ENCODE measurements at regions not wholly inside any gene's neighbourhood (a gene's known extent, or its start where the extent isn't known, plus 50 kb on each side); places are given as distances from the start of the nearest gene placed in this dataset.

DNA sequence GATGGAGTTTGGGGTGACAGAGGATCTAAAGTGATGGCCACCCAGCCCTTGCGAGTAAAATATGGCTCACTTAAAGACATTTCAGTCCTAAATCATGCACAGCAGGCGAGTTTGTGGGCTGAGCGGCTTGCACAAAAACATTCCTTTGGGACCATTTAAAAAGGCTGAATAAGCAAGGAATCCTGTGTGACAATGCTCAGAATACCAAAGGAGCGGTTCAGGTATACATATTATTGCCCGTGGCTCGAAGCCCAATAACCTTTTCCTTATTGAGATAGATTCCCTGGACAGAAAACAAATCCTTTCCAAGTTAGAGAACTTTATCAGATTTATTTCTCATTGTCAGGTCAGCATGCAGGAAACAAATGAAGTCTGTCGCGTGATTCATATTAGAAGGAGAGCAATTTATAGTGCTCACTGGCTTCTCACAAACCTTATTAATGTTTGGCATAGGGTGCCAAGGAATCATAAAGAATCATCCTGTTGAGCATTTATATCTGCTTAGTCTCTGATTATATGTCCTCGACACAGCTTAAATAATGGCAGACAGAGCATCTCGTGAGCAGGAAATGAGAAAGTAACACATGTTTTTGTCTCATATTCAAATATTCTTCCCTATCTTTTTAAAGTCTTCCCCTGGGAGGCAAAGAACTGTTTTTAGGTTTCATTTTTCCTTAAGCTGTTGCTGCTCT, 121.3 kb downstream of the TRMT11 start:
- Histone ChIP-seq H3K9me2 (ENCODE audit: low read depth, low read length) (no peaks in the 10 kb centered on the region), H3K36me3 (ENCODE audit: insufficient read depth, low read length) (no peaks in the 10 kb centered on the region), H3K4me2 (ENCODE audit: low read length) (no peak overlapping the region), H3K9ac (ENCODE audit: low read length) (no peak overlapping the region), H3K4me3 (ENCODE audit: low read depth, low read length, poor library complexity, severe bottlenecking) (no peak overlapping the region), H3F3A (ENCODE audit: insufficient read depth, low read length) (no peaks in the 10 kb centered on the region), H3K27ac (ENCODE audit: low read depth, low read length, poor library complexity, severe bottlenecking) (no peak overlapping the region), H3K4me1 (ENCODE audit: insufficient read depth, low read length, severe bottlenecking) (no peaks in the 10 kb centered on the region), H3K27me3 (ENCODE audit: insufficient read depth, low read length) (no peaks in the 10 kb centered on the region), H2AFZ (ENCODE audit: low read length) (no peak overlapping the region), H3K79me2 (ENCODE audit: insufficient read depth, low read length) (no peaks in the 10 kb centered on the region), H4K20me1 (ENCODE audit: insufficient read depth, low read length) (no peaks in the 10 kb centered on the region), H3K9me3 (ENCODE audit: low read length) (no peaks in the 10 kb centered on the region)
- no peak for TF ChIP-seq EZH2 (IDR thresholded peaks at IDR 0.05; ENCODE audit: borderline replicate concordance, low read length)

DNA sequence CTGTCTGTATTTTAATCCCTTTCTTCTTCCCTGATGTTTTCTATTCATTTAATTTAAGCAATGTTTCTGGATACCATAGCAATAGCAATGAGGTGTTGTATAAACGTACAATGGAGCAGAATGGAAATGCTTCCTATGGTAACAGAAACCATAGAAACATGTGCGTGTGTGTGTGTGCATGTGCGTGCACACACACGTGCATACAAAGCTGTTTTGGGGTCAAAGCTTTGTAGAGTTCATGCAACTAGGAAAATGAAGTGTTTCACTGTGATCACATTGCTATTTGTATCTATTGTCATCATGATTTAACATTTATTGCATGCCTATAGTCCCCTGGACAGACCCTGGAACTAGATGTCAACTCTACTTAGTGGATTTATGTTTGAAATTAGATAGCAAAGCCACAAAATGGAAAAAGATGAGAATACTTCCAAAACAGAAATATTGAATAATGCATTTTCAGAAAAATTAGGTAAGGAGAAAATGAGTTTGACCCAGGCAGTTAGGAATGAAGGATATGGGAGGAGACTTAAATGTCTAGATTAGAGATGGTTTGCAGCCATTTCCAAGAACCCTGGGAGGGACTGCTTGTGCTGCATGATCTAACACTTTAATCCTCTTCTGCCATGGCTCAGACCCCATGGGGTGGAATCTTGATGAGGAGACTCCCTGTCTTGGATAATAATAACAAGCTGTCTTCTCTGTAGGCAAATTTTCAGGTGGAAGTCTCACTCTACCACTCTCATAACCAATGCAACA, 124.4 kb downstream of the TRMT11 start:
- Histone ChIP-seq H3K36me3 (ENCODE audit: insufficient read depth, low read length) (no peaks in the 10 kb centered on the region), H3K79me2 (ENCODE audit: insufficient read depth, low read length) (no peaks in the 10 kb centered on the region), H3K9me3 (ENCODE audit: low read length) (no peaks in the 10 kb centered on the region), H3K9me2 (ENCODE audit: low read depth, low read length) (no peaks in the 10 kb centered on the region), H3F3A (ENCODE audit: insufficient read depth, low read length) (no peaks in the 10 kb centered on the region), H3K27ac (ENCODE audit: low read depth, low read length, poor library complexity, severe bottlenecking) (no peak overlapping the region), H2AFZ (ENCODE audit: low read length) (no peak overlapping the region), H4K20me1 (ENCODE audit: insufficient read depth, low read length) (no peaks in the 10 kb centered on the region), H3K4me2 (ENCODE audit: low read length) (no peak overlapping the region), H3K9ac (ENCODE audit: low read length) (no peak overlapping the region), H3K4me3 (ENCODE audit: low read depth, low read length, poor library complexity, severe bottlenecking) (no peak overlapping the region), H3K27me3 (ENCODE audit: insufficient read depth, low read length) (no peaks in the 10 kb centered on the region), H3K4me1 (ENCODE audit: insufficient read depth, low read length, severe bottlenecking) (no peaks in the 10 kb centered on the region)
- no peak for TF ChIP-seq EZH2 (IDR thresholded peaks at IDR 0.05; ENCODE audit: borderline replicate concordance, low read length)
- TF ChIP-seq, protein P1, sequence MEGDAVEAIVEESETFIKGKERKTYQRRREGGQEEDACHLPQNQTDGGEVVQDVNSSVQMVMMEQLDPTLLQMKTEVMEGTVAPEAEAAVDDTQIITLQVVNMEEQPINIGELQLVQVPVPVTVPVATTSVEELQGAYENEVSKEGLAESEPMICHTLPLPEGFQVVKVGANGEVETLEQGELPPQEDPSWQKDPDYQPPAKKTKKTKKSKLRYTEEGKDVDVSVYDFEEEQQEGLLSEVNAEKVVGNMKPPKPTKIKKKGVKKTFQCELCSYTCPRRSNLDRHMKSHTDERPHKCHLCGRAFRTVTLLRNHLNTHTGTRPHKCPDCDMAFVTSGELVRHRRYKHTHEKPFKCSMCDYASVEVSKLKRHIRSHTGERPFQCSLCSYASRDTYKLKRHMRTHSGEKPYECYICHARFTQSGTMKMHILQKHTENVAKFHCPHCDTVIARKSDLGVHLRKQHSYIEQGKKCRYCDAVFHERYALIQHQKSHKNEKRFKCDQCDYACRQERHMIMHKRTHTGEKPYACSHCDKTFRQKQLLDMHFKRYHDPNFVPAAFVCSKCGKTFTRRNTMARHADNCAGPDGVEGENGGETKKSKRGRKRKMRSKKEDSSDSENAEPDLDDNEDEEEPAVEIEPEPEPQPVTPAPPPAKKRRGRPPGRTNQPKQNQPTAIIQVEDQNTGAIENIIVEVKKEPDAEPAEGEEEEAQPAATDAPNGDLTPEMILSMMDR (IDR thresholded peaks at IDR 0.05; ENCODE audit: low read length) = no peak

DNA sequence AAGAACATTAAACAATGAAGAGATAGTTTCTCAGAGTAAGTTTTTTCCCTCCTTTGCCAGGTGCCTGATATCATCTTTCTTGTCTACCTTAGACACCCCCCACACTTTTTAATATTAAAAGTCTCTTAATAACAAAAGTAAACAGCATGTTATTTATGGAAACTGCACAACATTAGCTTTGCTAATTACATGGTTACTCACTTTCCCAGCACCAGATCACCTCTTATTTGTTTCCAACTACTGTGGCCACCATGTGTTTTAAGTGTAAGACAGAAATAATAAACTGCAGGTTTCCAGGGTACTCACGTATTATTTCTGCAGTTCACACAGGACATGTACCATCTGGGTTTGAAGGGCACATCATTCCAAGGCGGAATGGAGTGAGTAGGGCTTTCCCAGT, 125.0 kb downstream of the TRMT11 start:
- Histone ChIP-seq H3K9me2 (ENCODE audit: low read depth, low read length) (no peaks in the 10 kb centered on the region), H3K9me3 (ENCODE audit: low read length) (no peaks in the 10 kb centered on the region), H3K9ac (ENCODE audit: low read length) (no peak overlapping the region), H3K4me1 (ENCODE audit: insufficient read depth, low read length, severe bottlenecking) (no peaks in the 10 kb centered on the region), H2AFZ (ENCODE audit: low read length) (no peak overlapping the region), H3F3A (ENCODE audit: insufficient read depth, low read length) (no peaks in the 10 kb centered on the region), H3K79me2 (ENCODE audit: insufficient read depth, low read length) (no peaks in the 10 kb centered on the region), H3K27ac (ENCODE audit: low read depth, low read length, poor library complexity, severe bottlenecking) (no peak overlapping the region), H3K36me3 (ENCODE audit: insufficient read depth, low read length) (no peaks in the 10 kb centered on the region), H4K20me1 (ENCODE audit: insufficient read depth, low read length) (no peaks in the 10 kb centered on the region), H3K27me3 (ENCODE audit: insufficient read depth, low read length) (no peaks in the 10 kb centered on the region), H3K4me3 (ENCODE audit: low read depth, low read length, poor library complexity, severe bottlenecking) (no peak overlapping the region), H3K4me2 (ENCODE audit: low read length) (no peak overlapping the region)
- no peak for TF ChIP-seq EZH2 (IDR thresholded peaks at IDR 0.05; ENCODE audit: borderline replicate concordance, low read length)
- TF ChIP-seq, protein P1 (IDR thresholded peaks at IDR 0.05; ENCODE audit: low read length) = no peak

All from OCI-LY1 (cell line).